H9 (cell line): ENCODE measurements at regions not wholly inside any gene's neighbourhood (a gene's known extent, or its start where the extent isn't known, plus 50 kb on each side); places are given as distances from the start of the nearest gene placed in this dataset.
"Not testable (repeated sequence)": the region's sequence is repeated elsewhere in the genome, so short reads cannot be mapped to it uniquely, and the experiment has no call there.

ENCODE experiments used
- DNase-seq: peaks from one replicate; pipeline ENCODE4 v3.0.0-alpha.2; 2017
- H2AFZ ChIP-seq: one replicate; pipeline ENCODE4 v1.6.1; 2013; ENCODE audit warnings: mild to moderate bottlenecking, low read length, control low read depth, moderate library complexity
- H2AK5ac ChIP-seq: 2 replicates; pipeline ENCODE4 v1.6.1; 2013; ENCODE audit warnings: low read length, control low read depth, mixed read lengths; ENCODE audit not compliant: insufficient read length
- H2BK120ac ChIP-seq: one replicate; pipeline ENCODE4 v1.6.1; 2013; ENCODE audit warnings: low read depth, mild to moderate bottlenecking, low read length, control low read depth, inconsistent platforms; ENCODE audit not compliant: poor library complexity, severe bottlenecking
- H2BK12ac ChIP-seq: 2 replicates; pipeline ENCODE4 v1.6.1; 2013; ENCODE audit warnings: low read length, control low read depth, mixed read lengths, low read depth; ENCODE audit not compliant: insufficient read length
- H2BK15ac ChIP-seq: 2 replicates; pipeline ENCODE4 v1.6.1; 2013; ENCODE audit warnings: low read depth, low read length, control low read depth
- H2BK20ac ChIP-seq: one replicate; pipeline ENCODE4 v1.6.1; 2013; ENCODE audit warnings: low read depth, mild to moderate bottlenecking, low read length, control low read depth, inconsistent platforms; ENCODE audit not compliant: poor library complexity, severe bottlenecking
- H2BK5ac ChIP-seq: 2 replicates; pipeline ENCODE4 v1.6.1; 2013; ENCODE audit warnings: low read length, control low read depth, mixed read lengths; ENCODE audit not compliant: insufficient read length
- H3K14ac ChIP-seq: 2 replicates; pipeline ENCODE4 v1.6.1; 2013; ENCODE audit warnings: low read length, control low read depth; ENCODE audit not compliant: insufficient read depth
- H3K18ac ChIP-seq: 2 replicates; pipeline ENCODE4 v1.6.1; 2013; ENCODE audit warnings: low read depth, mild to moderate bottlenecking, mixed read lengths, low read length, control low read depth; ENCODE audit not compliant: insufficient read length
- H3K23ac ChIP-seq: 2 replicates; pipeline ENCODE4 v1.6.1; 2013; ENCODE audit warnings: low read length, control low read depth, mixed read lengths, low read depth; ENCODE audit not compliant: insufficient read length
- H3K23me2 ChIP-seq: 2 replicates; pipeline ENCODE4 v1.6.1; 2013; ENCODE audit warnings: low read depth, mild to moderate bottlenecking, mixed read lengths, low read length, control low read depth; ENCODE audit not compliant: insufficient read length, poor library complexity, severe bottlenecking
- H3K27ac ChIP-seq: 2 replicates; pipeline ENCODE4 v1.5.1; 2013; ENCODE audit warnings: low read length, control low read depth, mixed read lengths, low read depth; ENCODE audit not compliant: insufficient read length
- H3K27me3 ChIP-seq: 2 replicates; pipeline ENCODE4 v1.6.1; 2013; ENCODE audit warnings: low read length, control low read depth, inconsistent platforms; ENCODE audit not compliant: insufficient read depth
- H3K4ac ChIP-seq: 2 replicates; pipeline ENCODE4 v1.6.1; 2013; ENCODE audit warnings: low read depth, mild to moderate bottlenecking, control low read depth, inconsistent platforms, low read length, moderate library complexity
- H3K4me1 ChIP-seq: 2 replicates; pipeline ENCODE4 v1.6.1; 2013; ENCODE audit warnings: low read length, control low read depth, inconsistent platforms; ENCODE audit not compliant: insufficient read depth
- H3K4me2 ChIP-seq: 2 replicates; pipeline ENCODE4 v1.6.1; 2013; ENCODE audit warnings: low read length, control low read depth, mixed read lengths; ENCODE audit not compliant: insufficient read length, insufficient read depth
- H3K56ac ChIP-seq: 2 replicates; pipeline ENCODE4 v1.6.1; 2013; ENCODE audit warnings: low read depth, mild to moderate bottlenecking, mixed read lengths, low read length, control low read depth; ENCODE audit not compliant: insufficient read length
- H3K79me1 ChIP-seq: 2 replicates; pipeline ENCODE4 v1.6.1; 2013; ENCODE audit warnings: low read depth, mild to moderate bottlenecking, moderate library complexity, low read length, control low read depth, inconsistent platforms; ENCODE audit not compliant: insufficient read depth, poor library complexity, severe bottlenecking
- H3K79me2 ChIP-seq: 2 replicates; pipeline ENCODE4 v1.6.1; 2013; ENCODE audit warnings: low read length, control low read depth, inconsistent platforms; ENCODE audit not compliant: insufficient read depth
- H3K9ac ChIP-seq: 2 replicates; pipeline ENCODE4 v1.6.1; 2013; ENCODE audit warnings: low read length, control low read depth, mixed read lengths; ENCODE audit not compliant: insufficient read length; ENCODE audit errors: extremely low read depth
- H3K9me3 ChIP-seq: one replicate; pipeline ENCODE4 v1.6.1; 2013; ENCODE audit warnings: low read depth, low read length, inconsistent platforms; ENCODE audit not compliant: control insufficient read depth
- H3T11ph ChIP-seq: one replicate; pipeline ENCODE4 v1.6.1; 2013; ENCODE audit warnings: mild to moderate bottlenecking, low read length, control low read depth, inconsistent platforms
- H4K20me1 ChIP-seq: one replicate; pipeline ENCODE4 v1.6.1; 2013; ENCODE audit not compliant: control insufficient read depth, insufficient read length, insufficient read depth
- H4K5ac ChIP-seq: 2 replicates; pipeline ENCODE4 v1.6.1; 2013; ENCODE audit warnings: low read depth, mild to moderate bottlenecking, mixed read lengths, low read length, control low read depth; ENCODE audit not compliant: insufficient read length
- H4K8ac ChIP-seq: replicated peaks from 2 replicates; pipeline ENCODE4 v1.6.1; 2013; ENCODE audit warnings: low read length, control low read depth, mixed read lengths, low read depth; ENCODE audit not compliant: insufficient read length
- H4K91ac ChIP-seq: 2 replicates; pipeline ENCODE4 v1.6.1; 2013; ENCODE audit warnings: low read depth, mild to moderate bottlenecking, moderate library complexity, mixed read lengths, low read length, control low read depth; ENCODE audit not compliant: insufficient read length
- H3K27ac Mint-ChIP-seq, 3 experiments: 2 replicates in 2 of 3; 3 replicates in 1 of 3; pipeline ENCODE4 v1.8.0; 2020 to 2021; ENCODE audit warnings: mixed read lengths in 3 of 3, mild to moderate bottlenecking in 1 of 3, moderate library complexity in 1 of 3
- H3K27me3 Mint-ChIP-seq: 2 replicates; pipeline ENCODE4 v1.8.0; 2021; ENCODE audit warnings: low read depth, mild to moderate bottlenecking, moderate library complexity, mixed read lengths
- H3K36me3 Mint-ChIP-seq, 3 experiments: 2 replicates in 2 of 3; 3 replicates in 1 of 3; pipeline ENCODE4 v1.8.0; 2020 to 2021; ENCODE audit warnings: low read depth in 3 of 3, mixed read lengths in 3 of 3; ENCODE audit not compliant: insufficient read depth in 1 of 3
- H3K4me1 Mint-ChIP-seq, 2 experiments: 2 replicates each; pipeline ENCODE4 v1.8.0; 2020; ENCODE audit warnings: mixed read lengths in 2 of 2
- H3K4me3 Mint-ChIP-seq, 2 experiments: 2 replicates in 1 of 2; 3 replicates in 1 of 2; pipeline ENCODE4 v1.8.0; 2020 to 2021; ENCODE audit warnings: mild to moderate bottlenecking in 2 of 2, mixed read lengths in 2 of 2, moderate library complexity in 1 of 2
- H3K9me3 Mint-ChIP-seq, 2 experiments: 2 replicates in 1 of 2; 3 replicates in 1 of 2; pipeline ENCODE4 v1.8.0; 2020; ENCODE audit warnings: mild to moderate bottlenecking in 2 of 2, mixed read lengths in 2 of 2, moderate library complexity in 1 of 2
- WGBS: extraction: QIAGEN DNeasy Blood & Tissue Kit; methylation state at CpG from one replicate; pipeline ENCODE4 v1.1.7; 2013; ENCODE audit warnings: missing lambda C conversion rate, low lambda C conversion rate, mixed read lengths; ENCODE audit not compliant: insufficient read length; ENCODE audit errors: extremely low coverage; 5-methylcytosine and 5-hydroxymethylcytosine counted together
- TF ChIP-seq, protein P1 (sequence below): fragments of 200-600 bp; sonication (generic); conservative IDR thresholded peaks from 3 replicates; pipeline ENCODE4 v1.8.0; 2021; ENCODE audit warnings: antibody characterized with exemption, mild to moderate bottlenecking

DNA sequence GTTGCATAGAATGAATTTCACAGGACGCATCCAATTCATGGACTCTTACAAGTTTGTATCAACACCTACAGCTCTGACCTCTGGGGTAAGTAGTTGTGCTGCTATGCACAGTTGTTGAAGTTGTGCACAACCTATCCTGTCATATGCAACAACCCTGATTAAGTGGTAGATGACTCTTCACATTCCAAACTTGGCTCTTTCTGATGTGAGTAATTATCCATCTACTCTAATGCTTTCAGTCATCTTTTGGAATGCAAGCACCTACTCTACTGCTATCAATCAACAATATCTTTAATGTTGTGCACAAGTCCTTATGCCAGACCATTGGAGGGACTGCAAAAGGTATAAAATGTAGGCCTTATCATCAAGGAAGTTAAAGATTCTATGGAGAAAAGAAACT, 921.4 kb downstream of the MCTP2 start:
- Histone ChIP-seq H4K8ac (no peak overlapping the region), H2BK120ac (no peak overlapping the region), H2BK20ac (no peak overlapping the region), H3K23me2 (no peaks in the 10 kb centered on the region), H3T11ph (no peak overlapping the region), H2BK5ac (no peak overlapping the region), H2AFZ (no peak overlapping the region), H4K20me1 (no peaks in the 10 kb centered on the region), H3K18ac (no peak overlapping the region), H4K91ac (no peak overlapping the region), H3K9ac (no peak overlapping the region), H2BK12ac (no peak overlapping the region), H3K79me2 (no peaks in the 10 kb centered on the region), H3K27ac (no peak overlapping the region), H4K5ac (no peak overlapping the region), H3K4me2 (no peak overlapping the region), H3K56ac (no peak overlapping the region), H3K4me1 (no peaks in the 10 kb centered on the region), H3K14ac (no peak overlapping the region), H3K9me3 (no peaks in the 10 kb centered on the region), H3K23ac (no peak overlapping the region), H3K4ac (no peak overlapping the region), H3K27me3 (no peaks in the 10 kb centered on the region), H2BK15ac (no peak overlapping the region), H3K79me1 (no peaks in the 10 kb centered on the region), H2AK5ac (no peak overlapping the region)
- Mint-ChIP-seq H3K36me3 (peaks cover 5 to 8% (median 7%) of the 10 kb centered on the region in 3 experiments; a peak in 6 of 7 replicates), H3K4me1 (no peaks in the 10 kb centered on the region), H3K27me3 (no peaks in the 10 kb centered on the region), H3K27ac (no peak overlapping the region), H3K4me3 (no peak overlapping the region), H3K9me3 (peaks cover 15 to 20% of the 10 kb centered on the region in 2 experiments)
- DNase-seq = no peak
- WGBS = no CpG with 5 or more reads among the region's 1 CpG
- TF ChIP-seq, protein P1, sequence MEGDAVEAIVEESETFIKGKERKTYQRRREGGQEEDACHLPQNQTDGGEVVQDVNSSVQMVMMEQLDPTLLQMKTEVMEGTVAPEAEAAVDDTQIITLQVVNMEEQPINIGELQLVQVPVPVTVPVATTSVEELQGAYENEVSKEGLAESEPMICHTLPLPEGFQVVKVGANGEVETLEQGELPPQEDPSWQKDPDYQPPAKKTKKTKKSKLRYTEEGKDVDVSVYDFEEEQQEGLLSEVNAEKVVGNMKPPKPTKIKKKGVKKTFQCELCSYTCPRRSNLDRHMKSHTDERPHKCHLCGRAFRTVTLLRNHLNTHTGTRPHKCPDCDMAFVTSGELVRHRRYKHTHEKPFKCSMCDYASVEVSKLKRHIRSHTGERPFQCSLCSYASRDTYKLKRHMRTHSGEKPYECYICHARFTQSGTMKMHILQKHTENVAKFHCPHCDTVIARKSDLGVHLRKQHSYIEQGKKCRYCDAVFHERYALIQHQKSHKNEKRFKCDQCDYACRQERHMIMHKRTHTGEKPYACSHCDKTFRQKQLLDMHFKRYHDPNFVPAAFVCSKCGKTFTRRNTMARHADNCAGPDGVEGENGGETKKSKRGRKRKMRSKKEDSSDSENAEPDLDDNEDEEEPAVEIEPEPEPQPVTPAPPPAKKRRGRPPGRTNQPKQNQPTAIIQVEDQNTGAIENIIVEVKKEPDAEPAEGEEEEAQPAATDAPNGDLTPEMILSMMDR = no peak

DNA sequence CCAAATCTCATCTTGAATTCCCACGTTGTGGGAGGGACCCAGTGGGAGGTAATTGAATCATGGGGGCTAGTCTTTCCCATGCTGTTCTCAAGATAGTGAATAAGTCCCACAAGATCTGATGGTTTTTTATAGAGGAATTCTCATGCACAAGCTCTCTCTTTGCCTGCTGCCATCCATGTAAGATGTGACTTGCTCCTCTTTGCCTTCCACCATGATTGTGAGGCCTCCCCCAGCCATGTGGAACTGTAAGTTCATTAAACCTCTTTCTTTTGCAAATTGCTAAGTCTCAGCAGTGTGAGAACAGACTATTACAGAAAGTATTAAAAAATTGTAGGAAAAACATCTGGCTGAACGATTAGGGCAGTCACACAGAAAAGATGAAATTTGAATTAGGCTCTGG, 921.8 kb downstream of the MCTP2 start:
- H3K9ac ChIP-seq, H4K20me1 ChIP-seq: not testable (repeated sequence)
- WGBS = no CpG with 5 or more reads among the region's 2 CpGs

More for the DNA sequence above, 921.8 kb downstream of the MCTP2 start:
- H4K5ac ChIP-seq, H3K4ac ChIP-seq, DNase-seq, H2BK15ac ChIP-seq, H3K27me3 Mint-ChIP-seq, H3K27ac ChIP-seq, H3K23me2 ChIP-seq, H3K4me3 Mint-ChIP-seq, H2BK20ac ChIP-seq, H3K4me1 ChIP-seq, H3K9me3 ChIP-seq, H3K56ac ChIP-seq, H2AFZ ChIP-seq, H3K14ac ChIP-seq, H2BK5ac ChIP-seq, H2AK5ac ChIP-seq, H3K36me3 Mint-ChIP-seq, H3K4me2 ChIP-seq, H4K8ac ChIP-seq, H3K23ac ChIP-seq, H2BK12ac ChIP-seq, H4K91ac ChIP-seq, H3K79me2 ChIP-seq, H3K4me1 Mint-ChIP-seq, H3K79me1 ChIP-seq, H3K27me3 ChIP-seq, H3T11ph ChIP-seq, H2BK120ac ChIP-seq, H3K27ac Mint-ChIP-seq, H3K18ac ChIP-seq: not testable (repeated sequence)
- peaks cover 15 to 18% of the 10 kb centered on the region in 2 experiments for H3K9me3 Mint-ChIP-seq
